NCI-H748 treated with DMSO at 0.1 percent for 48 hours (cell line): ENCODE measurements at regions not wholly inside any gene's neighbourhood (a gene's known extent, or its start where the extent isn't known, plus 50 kb on each side); places are given as distances from the start of the nearest gene placed in this dataset.

Source experiments
- DNase-seq: peaks from one replicate; lab custom pipeline; 2025; lab: John Stamatoyannopoulos, UW

DNA sequence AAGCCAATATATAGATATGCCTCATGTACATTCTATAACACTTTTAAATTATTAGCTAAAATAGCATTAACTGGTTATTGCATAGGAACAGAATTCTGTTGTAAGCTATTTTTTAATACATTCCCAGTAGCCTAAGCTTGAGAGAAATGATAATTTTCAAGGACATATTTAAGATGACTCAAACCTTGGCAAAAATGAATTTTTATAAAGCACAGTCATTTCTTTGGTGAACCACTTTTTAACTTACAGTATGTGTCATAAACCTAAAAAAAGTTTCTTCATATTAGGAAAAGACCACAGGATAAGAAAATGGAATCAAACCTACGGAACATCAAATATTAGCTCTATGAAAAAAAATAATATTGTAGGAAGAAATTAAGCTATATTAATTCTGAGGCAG, 986.3 kb downstream of the STIM2 start:
- no peak for DNase-seq

DNA sequence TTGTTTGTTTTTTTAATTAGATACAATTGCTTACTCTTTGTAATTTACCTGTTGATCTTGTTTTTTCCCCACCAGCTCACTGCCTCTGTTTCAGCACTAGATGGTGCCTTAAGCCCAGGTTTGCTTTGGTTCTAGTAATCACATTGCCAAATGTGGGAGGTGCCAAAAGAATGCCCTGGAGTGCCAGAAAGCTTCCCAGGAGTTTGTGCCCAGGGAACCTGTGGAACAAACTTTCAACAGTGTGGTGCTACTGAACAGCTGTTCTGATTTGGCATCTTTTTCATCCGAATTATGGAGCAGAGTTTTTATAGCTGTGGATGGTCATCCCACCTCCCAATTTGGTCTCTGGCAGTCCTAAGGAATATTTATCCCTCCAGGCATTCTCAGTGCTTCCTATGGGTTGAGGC, 1000.7 kb downstream of the STIM2 start:
- DNase-seq: no peak

DNA sequence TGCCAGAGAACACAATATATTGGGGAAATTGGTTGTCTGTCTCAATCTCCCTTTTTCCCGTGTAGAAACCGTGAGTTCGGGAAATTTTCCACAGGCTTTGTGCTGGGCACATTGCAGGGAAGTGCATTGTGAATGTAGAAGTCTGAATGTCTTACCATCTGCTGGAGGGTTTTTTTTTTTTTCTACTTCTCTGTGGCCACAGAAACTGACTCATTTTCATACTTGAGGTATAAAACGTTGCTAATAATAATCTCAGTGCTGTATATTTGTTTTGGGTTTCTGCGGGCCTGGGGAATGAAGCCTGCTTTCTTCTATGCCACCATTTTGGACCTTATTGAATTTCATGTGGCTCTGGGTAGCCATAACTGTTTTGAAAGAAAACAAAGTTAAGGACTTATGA, 1001.2 kb downstream of the STIM2 start:
- DNase-seq: no peak

DNA sequence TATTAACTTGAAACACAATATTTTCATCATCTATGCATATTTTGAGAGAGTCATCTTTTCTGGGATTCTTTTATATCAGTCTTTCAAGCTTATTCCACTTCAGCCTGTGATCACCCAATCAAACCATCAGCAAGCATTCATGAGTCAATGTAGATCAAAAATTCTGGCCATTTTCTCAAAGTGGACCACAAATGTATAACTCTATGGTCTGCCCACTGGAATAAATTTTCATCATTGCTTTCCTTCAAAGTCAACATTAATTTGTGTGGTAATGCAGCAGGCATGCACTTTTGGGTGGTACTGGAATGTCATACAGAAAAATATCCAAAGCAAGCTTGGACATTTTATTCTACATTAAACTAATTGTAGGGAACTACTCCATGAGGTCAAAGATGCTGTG, 1013.0 kb downstream of the STIM2 start:
- DNase-seq: no peak

DNA sequence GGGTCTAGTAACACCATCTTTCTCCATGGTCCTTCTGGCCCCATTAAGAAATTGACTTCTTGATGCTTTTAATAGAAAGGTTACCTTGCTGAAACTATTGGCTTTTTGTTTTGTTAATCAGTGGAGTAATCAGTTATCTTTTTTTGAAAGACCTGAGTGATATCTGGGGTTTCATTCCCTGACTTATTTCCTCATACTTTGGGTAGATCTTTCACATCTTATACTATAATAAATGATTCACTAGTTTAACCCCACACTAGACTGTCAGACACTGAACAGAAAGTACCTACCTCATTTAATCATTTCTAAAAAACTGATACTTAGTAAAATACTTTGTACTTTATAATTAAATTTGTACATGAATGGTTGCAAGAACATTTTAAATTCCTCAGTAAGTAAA, 1021.1 kb downstream of the STIM2 start:
- no peak for DNase-seq

DNA sequence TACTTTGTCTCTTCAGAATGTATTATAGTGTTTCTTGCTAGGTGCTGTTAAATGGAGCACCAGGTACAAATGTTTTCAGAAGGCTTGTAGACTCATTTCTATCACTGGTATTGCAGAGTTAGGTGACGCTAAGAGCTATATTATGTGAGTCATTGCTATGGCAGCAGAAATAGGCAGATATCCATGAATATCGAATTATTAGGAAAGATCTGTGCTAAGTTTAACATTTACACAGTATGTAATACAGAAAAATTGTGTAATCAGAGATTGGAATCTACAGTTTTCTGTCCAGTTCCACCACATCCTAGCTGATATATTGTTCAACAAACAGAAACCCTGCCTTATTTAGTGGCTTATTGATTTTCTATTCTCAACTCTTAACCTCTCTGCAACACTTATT, 1025.5 kb downstream of the STIM2 start:
- no peak for DNase-seq

DNA sequence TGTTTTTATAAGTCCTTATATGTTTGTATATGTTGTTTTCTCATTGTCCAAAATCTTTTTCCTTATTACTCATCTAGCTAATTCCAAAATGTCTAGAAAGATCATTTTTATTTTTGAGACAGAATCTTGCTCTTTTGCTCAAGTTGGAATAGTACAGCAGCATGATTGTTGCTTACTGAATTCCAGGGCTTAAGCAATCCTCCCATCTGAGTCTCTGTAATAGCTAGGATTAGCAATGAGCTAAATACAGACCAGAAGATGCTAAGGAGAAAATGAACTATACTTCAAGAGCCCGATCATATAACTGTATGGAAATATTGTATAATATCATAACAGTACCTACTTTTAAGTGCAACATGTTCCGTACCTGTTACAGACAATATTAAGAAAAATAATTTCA, 1027.0 kb downstream of the STIM2 start:
- no peak for DNase-seq

DNA sequence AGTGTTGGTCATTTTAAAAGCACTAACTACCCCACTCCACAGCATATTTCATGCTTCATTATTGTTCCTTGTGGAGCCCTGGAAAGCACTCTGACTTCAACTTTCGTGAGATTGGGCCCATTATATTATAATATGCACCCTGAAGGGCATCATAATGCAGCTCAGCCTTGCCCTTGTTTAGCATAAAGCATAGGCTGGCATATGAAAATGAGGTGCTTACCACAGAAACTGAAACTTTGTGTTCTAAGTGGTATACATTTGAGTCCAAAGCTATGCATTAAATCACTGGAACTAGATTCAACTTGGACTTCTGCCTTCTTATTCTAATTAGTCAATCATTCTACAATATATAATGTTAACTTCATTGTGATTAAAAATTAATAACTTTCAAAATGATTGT, 1027.9 kb downstream of the STIM2 start:
- DNase-seq: no peak

DNA sequence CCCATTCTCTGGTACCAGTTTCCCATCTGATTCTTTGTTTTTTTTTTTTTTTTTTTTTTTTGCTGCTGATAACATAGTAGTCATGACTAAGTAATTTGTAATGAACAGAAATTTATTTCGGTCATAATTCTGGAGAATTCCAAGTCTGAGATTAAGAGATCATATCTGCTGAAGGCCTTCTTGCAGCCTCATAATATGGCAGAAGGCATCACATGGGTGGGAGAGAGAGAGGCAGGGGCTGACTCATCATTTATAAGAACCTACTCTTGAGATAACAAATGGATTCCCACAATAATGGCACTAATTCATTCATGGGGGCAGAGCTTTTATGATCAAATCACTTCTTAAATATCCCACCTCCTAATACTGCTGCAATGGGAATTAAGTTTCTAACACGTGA, 1034.3 kb downstream of the STIM2 start:
- DNase-seq: no peak

DNA sequence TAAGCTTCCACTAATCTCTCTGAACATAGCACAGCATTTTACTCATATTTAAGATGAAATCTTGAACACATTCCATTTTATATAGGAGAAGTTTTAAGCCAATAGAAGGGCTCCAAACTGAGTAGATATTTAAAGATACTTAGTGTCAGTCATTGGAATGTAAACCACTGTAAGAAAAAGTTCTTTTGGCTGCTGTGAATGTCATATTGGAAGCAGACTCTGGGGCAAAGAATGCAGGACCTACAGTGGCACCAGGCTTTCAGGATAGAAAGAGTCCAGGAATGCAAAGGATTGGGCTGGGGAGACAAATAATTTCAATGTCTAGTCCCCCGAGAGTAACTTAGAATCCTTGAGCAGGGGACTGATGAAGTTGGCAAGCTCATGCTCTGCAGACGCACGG, 1047.7 kb downstream of the STIM2 start:
- DNase-seq: no peak

DNA sequence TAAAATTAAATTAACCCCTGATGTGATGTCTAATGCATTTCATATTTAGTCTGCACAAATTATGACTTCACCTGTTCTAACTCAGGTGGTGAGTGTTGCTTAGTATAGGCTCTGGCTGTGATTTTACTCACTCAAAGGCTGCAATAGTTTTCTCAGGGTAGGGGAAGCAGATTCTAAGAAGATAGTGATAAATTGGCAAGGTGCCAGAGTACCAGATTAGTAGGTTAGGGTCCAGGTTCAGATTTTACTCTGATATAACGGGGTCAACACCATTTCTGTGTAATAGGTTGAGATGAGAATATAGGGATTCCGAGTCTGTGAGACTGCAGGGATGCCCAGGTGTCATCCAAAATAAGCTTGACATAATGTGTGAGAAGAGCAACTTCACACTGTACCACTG, 1049.6 kb downstream of the STIM2 start:
- no peak for DNase-seq

DNA sequence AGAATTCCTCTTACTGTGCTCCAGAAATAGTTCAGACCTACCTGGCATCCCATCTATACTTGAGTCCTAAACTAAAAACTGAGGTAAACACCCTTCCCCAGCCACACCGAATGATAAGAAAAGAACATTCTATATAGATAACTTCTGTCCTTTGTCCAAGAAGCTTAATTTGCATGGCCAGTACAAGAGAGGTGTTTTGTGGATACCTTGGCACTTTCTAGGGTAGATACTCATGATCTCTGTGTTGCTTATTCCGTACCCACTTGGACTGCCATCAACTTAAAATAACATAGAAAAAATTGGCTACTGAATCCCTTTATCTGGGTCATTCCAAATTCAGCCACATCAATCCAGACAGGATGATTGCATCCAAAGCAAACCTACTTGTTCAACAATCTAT, 1050.4 kb downstream of the STIM2 start:
- no peak for DNase-seq

DNA sequence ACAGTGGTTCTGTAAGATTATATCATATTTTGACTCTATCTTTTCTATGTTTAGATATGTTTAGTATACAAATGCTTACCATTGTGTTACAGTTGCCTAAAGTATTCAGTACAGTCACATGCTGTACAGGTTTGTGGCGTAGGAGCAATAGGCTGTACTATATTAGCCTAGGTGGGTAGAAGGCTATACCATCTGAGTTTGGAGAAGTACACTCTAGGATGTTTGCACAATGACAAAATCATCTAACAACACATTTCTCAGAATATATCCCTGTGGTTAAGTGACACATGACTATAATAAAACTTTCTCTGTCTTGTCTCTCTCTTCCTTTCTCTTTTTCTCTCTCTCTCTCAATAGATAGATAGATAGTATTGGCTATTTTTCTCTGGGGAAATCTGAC, 1053.1 kb downstream of the STIM2 start:
- DNase-seq: no peak

DNA sequence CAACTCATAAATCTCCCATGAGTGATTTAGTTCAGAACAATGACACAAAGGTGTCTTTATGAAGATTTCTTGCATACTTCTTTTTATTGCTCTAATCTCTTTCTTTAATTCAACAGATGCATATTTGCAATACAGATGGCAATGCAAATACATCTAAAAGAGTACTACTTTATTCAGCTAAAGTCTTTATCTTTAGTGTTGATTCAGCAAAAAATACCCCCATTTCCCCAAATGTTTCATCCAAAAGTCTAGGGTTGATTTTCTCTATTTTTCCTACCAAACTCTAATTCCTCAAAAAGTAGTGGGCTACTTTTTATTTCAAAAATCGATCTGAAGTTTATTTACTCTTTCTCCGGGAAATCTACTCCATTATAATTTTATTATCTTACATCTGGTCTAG, 1055.2 kb downstream of the STIM2 start:
- no peak for DNase-seq

DNA sequence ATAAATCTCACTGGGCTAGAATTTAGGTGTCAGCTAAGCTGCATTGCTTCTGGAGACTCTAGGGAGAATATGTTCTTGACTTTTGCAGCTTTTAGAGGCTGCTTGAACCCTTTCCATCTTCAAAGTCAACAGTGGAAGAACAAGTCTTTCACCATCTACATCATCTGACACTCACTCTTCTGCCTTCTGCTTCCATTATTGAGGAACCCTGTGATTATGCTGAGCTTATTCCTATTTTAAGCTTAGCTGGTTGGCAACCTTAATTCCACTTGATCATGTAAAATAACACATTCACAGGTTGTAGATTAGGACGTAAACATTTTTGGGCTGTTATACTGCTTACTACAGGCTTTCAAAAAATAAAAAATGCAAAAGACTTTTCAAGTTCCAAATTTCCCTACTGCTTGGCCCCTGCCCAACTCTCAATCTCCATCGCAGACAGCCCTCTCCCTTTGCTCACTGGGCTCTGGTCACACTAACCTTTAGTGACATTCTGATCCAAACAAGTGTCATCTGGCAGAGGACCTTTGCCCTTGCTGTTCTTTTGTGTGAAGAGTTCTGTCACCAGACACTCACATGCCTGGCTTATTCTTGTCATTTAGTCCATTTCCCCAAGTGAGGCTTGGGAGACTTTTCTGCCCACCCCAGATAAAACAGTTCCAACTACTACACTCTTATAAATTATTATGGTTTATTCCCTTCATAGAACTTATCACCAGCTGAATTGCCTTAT, 1056.0 kb downstream of the STIM2 start:
- DNase-seq: no peak

DNA sequence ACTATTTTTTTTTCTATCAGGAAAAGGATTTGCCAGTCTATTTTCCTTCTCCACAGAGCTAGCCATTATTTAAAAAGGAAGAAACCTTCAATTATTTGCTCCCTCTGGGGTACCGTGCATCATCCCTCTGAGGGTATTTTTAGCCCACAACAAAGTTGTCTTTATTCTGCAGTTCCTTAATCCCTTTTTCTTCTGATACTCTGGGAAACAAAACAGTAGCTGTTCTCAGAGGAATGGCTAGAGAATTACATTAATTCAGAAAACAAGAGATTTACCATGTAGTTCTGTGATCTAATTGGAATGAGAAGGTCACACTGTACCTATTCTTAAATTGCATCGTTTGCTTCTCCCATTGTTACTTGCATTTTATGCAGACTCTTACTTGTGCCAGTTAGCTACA, 1056.7 kb downstream of the STIM2 start:
- no peak for DNase-seq

DNA sequence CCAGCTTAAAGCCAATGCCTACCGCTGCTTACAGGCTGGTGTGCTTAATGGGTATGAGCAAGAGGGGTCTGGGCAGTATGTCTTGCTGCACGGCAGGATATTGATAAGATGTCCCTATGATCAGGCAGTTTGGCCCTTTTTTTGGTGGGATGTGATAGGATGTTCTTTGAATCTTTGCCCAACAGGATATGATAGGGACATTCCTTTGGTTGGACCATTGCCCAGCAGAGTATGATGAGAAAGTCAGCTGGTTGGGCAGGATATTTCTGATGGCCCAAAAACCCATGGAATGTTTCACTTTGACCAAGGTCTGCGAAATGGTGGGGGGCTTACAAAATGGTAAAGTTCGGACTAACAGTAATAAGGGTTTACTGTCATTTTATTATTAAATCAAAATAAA, 1060.6 kb downstream of the STIM2 start:
- DNase-seq: no peak

DNA sequence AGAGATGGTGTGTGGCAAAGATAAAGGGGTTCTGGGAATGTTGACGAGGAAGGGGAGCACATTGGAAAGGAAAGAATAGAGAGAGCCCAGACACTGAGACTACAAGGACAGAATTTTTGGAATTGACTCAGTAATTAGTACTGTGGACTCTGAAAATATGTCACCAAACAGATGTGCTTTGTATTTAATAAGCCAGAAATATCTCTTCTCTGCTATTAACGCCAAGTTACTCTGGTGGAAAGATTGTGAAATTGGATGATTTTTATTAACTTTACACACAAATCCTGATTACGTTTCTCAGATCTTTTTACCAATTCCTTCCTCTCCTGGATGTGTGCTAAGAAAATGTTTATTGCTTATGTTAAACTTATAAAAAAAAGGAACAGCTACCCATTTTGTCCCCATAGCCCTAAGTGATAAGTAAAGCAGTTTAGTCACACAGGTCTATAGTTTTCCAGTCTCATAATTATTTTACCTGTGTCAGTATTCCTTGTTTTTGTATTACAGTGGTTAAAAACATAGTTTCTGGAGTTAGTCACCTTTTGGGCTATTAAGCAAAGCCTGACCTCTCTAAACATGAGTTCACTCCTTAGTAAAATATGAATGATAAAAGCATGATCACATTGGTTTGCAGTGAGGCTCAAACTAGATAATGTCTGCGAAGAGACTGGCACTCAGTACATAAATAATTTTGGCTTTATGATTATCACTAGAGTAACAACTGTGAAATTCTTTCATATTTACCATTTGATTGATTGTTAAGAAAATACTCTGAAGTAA, 1068.3 kb downstream of the STIM2 start:
- DNase-seq: no peak

DNA sequence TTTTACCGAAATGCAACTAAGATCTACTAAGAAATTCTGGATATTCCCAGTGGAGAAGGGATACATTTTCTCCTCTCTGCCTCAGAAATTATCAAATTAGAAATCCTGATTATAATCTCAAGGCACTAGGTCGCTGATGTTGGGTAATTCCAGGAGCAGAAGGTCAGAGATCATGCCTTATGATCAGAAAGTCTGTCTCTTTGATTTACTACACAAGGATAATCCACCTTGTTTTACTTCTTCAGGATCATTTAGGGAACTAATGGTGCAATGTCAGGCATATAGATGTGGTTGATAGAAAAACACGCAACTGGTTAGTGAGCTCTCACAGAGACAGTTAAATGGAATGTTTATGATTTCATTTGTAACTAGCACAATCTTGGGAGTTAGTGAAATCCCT, 1069.7 kb downstream of the STIM2 start:
- no peak for DNase-seq

DNA sequence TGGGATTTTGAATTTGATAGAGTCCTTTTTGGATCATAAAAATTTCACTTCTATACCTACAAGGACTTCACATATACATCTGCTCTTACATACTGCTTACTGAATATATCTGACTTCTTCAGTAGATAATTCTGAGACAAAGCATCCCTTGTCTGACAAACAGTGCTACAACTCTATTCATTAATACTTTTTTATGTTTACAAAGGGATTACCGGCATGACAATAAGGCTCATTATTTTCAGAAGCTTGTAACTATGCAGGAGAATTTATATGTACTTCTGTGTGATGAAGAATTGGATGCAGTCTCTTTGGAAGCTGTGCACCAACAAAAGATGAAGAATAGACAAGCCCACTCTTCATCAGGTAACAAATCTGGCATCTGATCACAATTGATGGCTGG, 1070.3 kb downstream of the STIM2 start:
- DNase-seq: no peak

DNA sequence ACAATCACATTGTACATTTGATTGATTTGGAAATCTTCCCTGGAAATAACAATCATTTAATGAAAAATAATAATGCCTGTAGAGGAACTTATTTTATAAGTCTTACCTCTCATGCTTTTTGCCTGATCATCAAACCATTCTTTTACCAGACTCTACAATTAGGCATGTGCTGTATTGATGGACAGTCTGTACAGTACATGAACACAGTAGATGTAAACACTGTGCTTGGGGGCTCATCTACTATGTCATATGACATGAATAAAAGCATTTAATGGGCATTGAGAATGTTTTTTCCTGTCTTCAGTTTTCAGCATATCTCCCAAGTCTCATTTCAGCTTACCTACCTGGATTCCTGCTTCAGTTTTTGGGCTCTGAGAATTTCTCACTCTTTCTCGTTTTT, 1070.9 kb downstream of the STIM2 start:
- no peak for DNase-seq

DNA sequence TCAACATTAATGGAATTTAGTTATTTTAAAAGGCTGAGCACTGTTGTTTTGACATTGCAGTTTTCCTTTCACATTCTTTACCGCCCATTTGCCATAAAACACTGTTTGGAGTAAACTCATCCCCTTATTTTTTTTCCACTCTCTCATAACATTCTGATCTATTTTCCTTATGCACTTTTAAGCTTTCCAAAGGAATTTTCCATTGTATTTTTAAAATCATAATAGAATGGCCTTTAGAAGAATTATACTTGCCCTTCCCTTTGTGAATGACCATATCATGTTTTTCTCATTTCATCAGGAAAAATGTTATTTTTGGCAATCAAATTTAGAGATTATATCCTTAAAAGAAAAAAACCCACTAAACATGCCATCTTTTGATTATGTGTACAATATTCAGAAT, 1074.2 kb downstream of the STIM2 start:
- no peak for DNase-seq

DNA sequence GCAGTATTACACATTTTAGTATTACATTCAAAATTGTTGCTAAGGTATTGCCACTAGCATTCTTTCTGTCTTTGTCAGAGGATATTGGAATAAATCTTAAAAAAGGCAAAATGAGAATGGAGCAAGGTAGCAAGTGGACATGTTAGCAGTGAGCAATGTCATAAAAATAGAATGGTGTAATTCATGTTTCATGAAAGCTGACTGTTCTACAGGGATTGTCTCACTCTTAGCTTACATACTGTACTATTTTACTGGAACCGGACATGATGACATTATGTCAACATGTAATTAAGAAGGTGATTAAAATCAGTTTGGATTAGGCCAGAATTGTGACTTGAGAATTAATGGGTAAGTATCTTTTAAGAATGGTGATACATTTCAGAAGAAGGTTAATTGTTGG, 1086.2 kb downstream of the STIM2 start:
- DNase-seq: no peak

DNA sequence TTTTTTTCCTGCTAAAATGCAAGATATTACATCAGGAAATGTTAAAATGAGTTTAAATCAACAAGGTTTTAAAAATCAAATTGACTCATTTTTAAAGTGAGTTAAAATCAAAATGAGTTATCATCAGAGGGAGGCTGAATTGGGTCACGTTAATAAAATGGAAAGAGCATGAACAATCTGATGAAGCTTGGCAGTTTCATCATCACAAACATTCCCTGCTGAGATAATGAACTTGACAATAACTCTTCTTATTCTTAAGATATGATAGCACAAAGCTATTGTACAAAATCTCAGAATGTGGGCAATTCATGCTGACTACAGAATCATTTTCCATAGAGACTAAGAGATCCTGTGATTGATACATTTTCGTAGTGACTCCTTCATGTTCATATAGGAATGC, 1086.7 kb downstream of the STIM2 start:
- DNase-seq: no peak
